HCT116 (cell line): ENCODE measurements at regions not wholly inside any gene's neighbourhood (a gene's known extent, or its start where the extent isn't known, plus 50 kb on each side); places are given as distances from the start of the nearest gene placed in this dataset.

Experiments used
- ATAC-seq: fragments of 200-7000 bp; cut with Tn5 transposase; 2 replicates; pipeline ENCODE4 v1.9.1; 2020; ENCODE audit warnings: mild to moderate bottlenecking, moderate library complexity
- BruUV-seq: library from RNA; stranded (reverse); fragments of 400-500 nt; replicated peaks from 2 replicates; lab custom pipeline; 2021; lab: Mats Ljungman, UMichigan
- CTCF ChIA-PET: fragments of 300-600 bp; sonication (Branson Sonifier 250); formaldehyde crosslinking; loops from one replicate; lab custom pipeline; 2021; ENCODE audit warnings: antibody characterized with exemption; lab: Charles Lee
- POLR2A ChIA-PET: fragments of 300-600, 350-600 bp; sonication (Branson Sonifier 250); formaldehyde crosslinking; loops from one replicate; lab custom pipeline; 2021; ENCODE audit warnings: antibody characterized with exemption; lab: Charles Lee
- RAD21 ChIA-PET, 2 experiments: fragments of 300-600 bp; sonication (Branson Sonifier 250); formaldehyde crosslinking; loops; one replicate each; lab custom pipeline; 2023; ENCODE audit warnings: low total read pairs in 2 of 2; ENCODE audit not compliant: uncharacterized antibody in 2 of 2, unreplicated experiment in 2 of 2, low non-redundant PET in 1 of 2; lab: Charles Lee
- DNase-seq: peaks from one replicate; pipeline ENCODE4 v3.0.0-alpha.2; 2010; ENCODE audit warnings: low read depth, low spot score
- H2AFZ ChIP-seq: fragments of 200-600 bp; shearing (Covaris generic), sonication (generic); 2 replicates; pipeline ENCODE4 v1.6.1; 2017; ENCODE audit warnings: low read depth, mixed run types, mixed read lengths, antibody characterized with exemption, low read length; ENCODE audit not compliant: poor library complexity, severe bottlenecking
- H3K27ac ChIP-seq: 2 replicates; pipeline ENCODE4 v1.5.1; 2012; ENCODE audit warnings: low read depth, low read length
- H3K27me3 ChIP-seq: fragments of 200-600 bp; sonication (generic); 2 replicates; pipeline ENCODE4 v1.6.1; 2016; ENCODE audit warnings: mixed run types, low read length, mixed read lengths; ENCODE audit not compliant: insufficient read depth
- H3K36me3 ChIP-seq, 2 experiments: fragments of 200-500 bp in 1 of 2; fragments of 200-600 bp in 1 of 2; sonication (Bioruptor generic) in 1 of 2; sonication (generic) in 1 of 2; 2 replicates each; pipeline versions ENCODE4 v1.5.1 to v1.6.1; 2014 to 2016; ENCODE audit warnings: low read length in 2 of 2, inconsistent platforms in 1 of 2, mixed read lengths in 1 of 2, mixed run types in 1 of 2; ENCODE audit not compliant: insufficient read depth in 2 of 2, control insufficient read depth in 1 of 2
- H3K4me1 ChIP-seq, 2 experiments: fragments of 200-600 bp in 1 of 2; sonication (generic) in 1 of 2; 2 replicates each; pipeline versions ENCODE4 v1.5.1 to v1.6.1; 2012 to 2017; ENCODE audit warnings: low read length in 2 of 2, inconsistent platforms in 1 of 2, mild to moderate bottlenecking in 1 of 2, mixed read lengths in 1 of 2, mixed run types in 1 of 2, moderate library complexity in 1 of 2; ENCODE audit not compliant: insufficient read depth in 2 of 2, control insufficient read depth in 1 of 2
- H3K4me2 ChIP-seq: fragments of 200-600 bp; sonication (generic); 2 replicates; pipeline ENCODE4 v1.6.1; 2017; ENCODE audit warnings: mixed run types, low read length, mixed read lengths
- H3K4me3 ChIP-seq, 2 experiments: fragments of 200-600 bp in 1 of 2; sonication (generic) in 1 of 2; replicated peaks in 1 of 2; 2 replicates each; pipeline ENCODE4 v1.5.1; 2011 to 2016; ENCODE audit warnings: low read length in 2 of 2, control low read depth in 1 of 2, low read depth in 1 of 2, mild to moderate bottlenecking in 1 of 2, mixed read lengths in 1 of 2, mixed run types in 1 of 2
- H3K79me2 ChIP-seq: fragments of 200-600 bp; sonication (generic); 2 replicates; pipeline ENCODE4 v1.6.1; 2017; ENCODE audit warnings: mild to moderate bottlenecking, mixed run types, low read length, moderate library complexity, mixed read lengths; ENCODE audit not compliant: insufficient read depth
- H3K9ac ChIP-seq: fragments of 200-600 bp; sonication (generic); 2 replicates; pipeline ENCODE4 v1.6.1; 2016; ENCODE audit warnings: low read length, mixed read lengths
- H3K9me2 ChIP-seq: fragments of 200-600 bp; sonication (generic), shearing (Covaris generic); 2 replicates; pipeline ENCODE4 v1.6.1; 2017; ENCODE audit warnings: mixed run types, mild to moderate bottlenecking, moderate library complexity; ENCODE audit not compliant: insufficient read depth
- H3K9me3 ChIP-seq, 2 experiments: fragments of 200-500 bp in 1 of 2; fragments of 200-600 bp in 1 of 2; sonication (Bioruptor generic) in 1 of 2; sonication (generic) in 1 of 2; 2 replicates each; pipeline ENCODE4 v1.6.1; 2014 to 2017; ENCODE audit warnings: low read length in 2 of 2, mixed read lengths in 2 of 2, inconsistent platforms in 1 of 2, low read depth in 1 of 2, mild to moderate bottlenecking in 1 of 2, mixed run types in 1 of 2, moderate library complexity in 1 of 2; ENCODE audit not compliant: control insufficient read depth in 1 of 2, insufficient read depth in 1 of 2
- H4K20me1 ChIP-seq: fragments of 200-600 bp; sonication (generic), shearing (Covaris generic); 2 replicates; pipeline ENCODE4 v1.6.1; 2017; ENCODE audit warnings: mixed run types, mild to moderate bottlenecking, moderate library complexity; ENCODE audit not compliant: insufficient read depth
- ATF3 ChIP-seq: IDR thresholded peaks from 2 replicates; pipeline ENCODE4 v1.6.1; 2012
- EGR1 ChIP-seq: IDR thresholded peaks from 2 replicates; pipeline ENCODE4 v1.6.1; 2012; ENCODE audit warnings: low read depth
- ELF1 ChIP-seq: IDR thresholded peaks from 2 replicates; pipeline ENCODE4 v1.6.1; 2012; ENCODE audit warnings: low read depth, borderline replicate concordance
- EZH2phosphoT487 ChIP-seq: fragments of 200-600 bp; IDR thresholded peaks from 2 replicates; pipeline ENCODE4 v1.6.1; 2018; ENCODE audit warnings: antibody characterized with exemption, borderline replicate concordance
- FOSL1 ChIP-seq: IDR thresholded peaks from 2 replicates; pipeline ENCODE4 v1.6.1; 2012; ENCODE audit warnings: low read depth
- POLR2A ChIP-seq: IDR thresholded peaks from 2 replicates; pipeline ENCODE4 v1.7.0; 2011; ENCODE audit warnings: borderline replicate concordance; ENCODE audit not compliant: insufficient read depth, insufficient read length; ENCODE audit errors: extremely low read depth
- REST ChIP-seq: IDR thresholded peaks from 2 replicates; pipeline ENCODE4 v1.6.1; 2012; ENCODE audit warnings: low read depth
- SRF ChIP-seq: IDR thresholded peaks from 2 replicates; pipeline ENCODE4 v1.6.1; 2012; ENCODE audit warnings: low read depth
- TCF7L2 ChIP-seq: IDR thresholded peaks from 2 replicates; pipeline ENCODE4 v1.7.0; 2011; ENCODE audit warnings: borderline replicate concordance, inconsistent platforms; ENCODE audit not compliant: insufficient read depth, insufficient read length; ENCODE audit errors: extremely low read depth
- ZFX ChIP-seq: fragments of 450-650 bp; IDR thresholded peaks from 2 replicates; pipeline ENCODE4 v1.6.1; 2017
- ZNF274 ChIP-seq: fragments of 200-500 bp; sonication (Bioruptor generic); IDR thresholded peaks from 2 replicates; pipeline ENCODE4 v1.6.1; 2014; ENCODE audit warnings: mild to moderate bottlenecking, low read depth, low read length, inconsistent platforms
- intact Hi-C: fragments of 100-400 bp; cut with micrococcal nuclease; formaldehyde crosslinking; loops from 2 replicates; pipeline ENCODE4 v1.10.0; 2022
- TF ChIP-seq, protein P1 (sequence below), 3 experiments: fragments of 200-600 bp in 1 of 3; sonication (generic) in 1 of 3; IDR thresholded peaks in 2 of 3; conservative IDR thresholded peaks in 1 of 3; 2 replicates each; pipeline ENCODE4 v1.5.1; 2012 to 2017; ENCODE audit warnings: low read depth in 2 of 3, low read length in 2 of 3, antibody characterized with exemption in 1 of 3, borderline replicate concordance in 1 of 3, control low read depth in 1 of 3, mild to moderate bottlenecking in 1 of 3, mixed read lengths in 1 of 3, mixed run types in 1 of 3, moderate library complexity in 1 of 3; ENCODE audit not compliant: insufficient read depth in 1 of 3

- ATAC-seq, result no peak
- no peak overlapping the region for H3K4me3 ChIP-seq
- no peaks in the 10 kb centered on the region for H3K27me3 ChIP-seq
- H3K9me2 ChIP-seq, result no peaks in the 10 kb centered on the region
- H3K9me3 ChIP-seq, result no peaks in the 10 kb centered on the region
- DNase-seq, result no peak
- CTCF ChIA-PET, result no interaction called here
- H3K36me3 ChIP-seq, result no peaks in the 10 kb centered on the region
- RAD21 ChIA-PET, result no interaction called here
- no peaks in the 10 kb centered on the region for H3K79me2 ChIP-seq
- POLR2A ChIA-PET, result no interaction called here
- H3K27ac ChIP-seq, result no peak overlapping the region
- H3K9ac ChIP-seq, result no peak overlapping the region
- no TSS peak for BruUV-seq
- intact Hi-C loops, result no loop called here
- no peaks in the 10 kb centered on the region for H4K20me1 ChIP-seq
- H3K4me1 ChIP-seq, result no peaks in the 10 kb centered on the region
- H3K4me2 ChIP-seq, result no peak overlapping the region
- TF ChIP-seq FOSL1 (no peak), ZNF274 (no peak), ATF3 (no peak), TCF7L2 (no peak), ELF1 (no peak), REST (no peak), EGR1 (no peak), EZH2phosphoT487 (no peak), SRF (no peak), POLR2A (no peak), ZFX (no peak)
- TF ChIP-seq, protein P1, sequence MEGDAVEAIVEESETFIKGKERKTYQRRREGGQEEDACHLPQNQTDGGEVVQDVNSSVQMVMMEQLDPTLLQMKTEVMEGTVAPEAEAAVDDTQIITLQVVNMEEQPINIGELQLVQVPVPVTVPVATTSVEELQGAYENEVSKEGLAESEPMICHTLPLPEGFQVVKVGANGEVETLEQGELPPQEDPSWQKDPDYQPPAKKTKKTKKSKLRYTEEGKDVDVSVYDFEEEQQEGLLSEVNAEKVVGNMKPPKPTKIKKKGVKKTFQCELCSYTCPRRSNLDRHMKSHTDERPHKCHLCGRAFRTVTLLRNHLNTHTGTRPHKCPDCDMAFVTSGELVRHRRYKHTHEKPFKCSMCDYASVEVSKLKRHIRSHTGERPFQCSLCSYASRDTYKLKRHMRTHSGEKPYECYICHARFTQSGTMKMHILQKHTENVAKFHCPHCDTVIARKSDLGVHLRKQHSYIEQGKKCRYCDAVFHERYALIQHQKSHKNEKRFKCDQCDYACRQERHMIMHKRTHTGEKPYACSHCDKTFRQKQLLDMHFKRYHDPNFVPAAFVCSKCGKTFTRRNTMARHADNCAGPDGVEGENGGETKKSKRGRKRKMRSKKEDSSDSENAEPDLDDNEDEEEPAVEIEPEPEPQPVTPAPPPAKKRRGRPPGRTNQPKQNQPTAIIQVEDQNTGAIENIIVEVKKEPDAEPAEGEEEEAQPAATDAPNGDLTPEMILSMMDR (IDR thresholded peaks at IDR 0.05 in 2 of 3, conservative IDR thresholded peaks at IDR 0.05 in 1 of 3; ENCODE audit: borderline replicate concordance in 1 of 3, insufficient read depth in 1 of 3, low read depth in 2 of 3, low read length in 2 of 3), result no peak
- H2AFZ ChIP-seq, result no peak overlapping the region
Measured at GRCh38 chr4:144304025-144304424, 163.5 kb upstream of the GYPA start.
